GM23338 (cell line): ENCODE measurements at regions not wholly inside any gene's neighbourhood (a gene's known extent, or its start where the extent isn't known, plus 50 kb on each side); places are given as distances from the start of the nearest gene placed in this dataset.

Experiments used
- ATAC-seq: fragments of 200-7000 bp; cut with Tn5 transposase; 3 replicates; pipeline ENCODE4 v1.9.1; 2020
- DNase-seq: peaks from one replicate; pipeline ENCODE4 v3.0.0-alpha.2; 2015; ENCODE audit warnings: low spot score
- H2AFZ ChIP-seq: fragments of 200-600 bp; sonication (generic); 2 replicates; pipeline ENCODE4 v1.8.0; 2016; ENCODE audit warnings: antibody characterized with exemption, mild to moderate bottlenecking, moderate library complexity
- H3F3A ChIP-seq: fragments of 200-600 bp; sonication (generic); replicated peaks from 2 replicates; pipeline ENCODE4 v1.8.0; 2017; ENCODE audit warnings: antibody characterized with exemption, mixed run types, low read depth
- H3K27ac ChIP-seq: fragments of 200-600 bp; sonication (generic); 2 replicates; pipeline ENCODE4 v1.6.1; 2016; ENCODE audit warnings: low read depth
- H3K27me3 ChIP-seq: fragments of 200-600 bp; sonication (generic); 2 replicates; pipeline ENCODE4 v1.8.0; 2016; ENCODE audit warnings: mild to moderate bottlenecking, mixed run types, moderate library complexity; ENCODE audit not compliant: insufficient read depth
- H3K36me3 ChIP-seq: fragments of 200-600 bp; sonication (generic); 2 replicates; pipeline ENCODE4 v1.8.0; 2016; ENCODE audit warnings: mild to moderate bottlenecking; ENCODE audit not compliant: insufficient read depth
- H3K4me1 ChIP-seq: fragments of 200-600 bp; sonication (generic); 2 replicates; pipeline ENCODE4 v1.8.0; 2016; ENCODE audit warnings: mild to moderate bottlenecking, moderate library complexity; ENCODE audit not compliant: insufficient read depth
- H3K4me2 ChIP-seq: fragments of 200-600 bp; sonication (generic); 2 replicates; pipeline ENCODE4 v1.7.1; 2017; ENCODE audit warnings: mixed run types
- H3K4me3 ChIP-seq: fragments of 200-600 bp; sonication (generic); 2 replicates; pipeline ENCODE4 v1.6.1; 2016; ENCODE audit warnings: mixed run types
- H3K79me2 ChIP-seq: fragments of 200-600 bp; sonication (generic); replicated peaks from 2 replicates; pipeline ENCODE4 v1.8.0; 2017; ENCODE audit warnings: mild to moderate bottlenecking; ENCODE audit not compliant: insufficient read depth
- H3K9me2 ChIP-seq: fragments of 200-600 bp; sonication (generic); 2 replicates; pipeline ENCODE4 v1.8.0; 2017; ENCODE audit not compliant: insufficient read depth
- H4K20me1 ChIP-seq: fragments of 200-600 bp; sonication (generic); replicated peaks from 2 replicates; pipeline ENCODE4 v1.8.0; 2017; ENCODE audit warnings: mild to moderate bottlenecking; ENCODE audit not compliant: insufficient read depth
- H3K27ac Mint-ChIP-seq: 2 replicates; pipeline ENCODE4 v1.8.0; 2020; ENCODE audit warnings: inconsistent platforms, mild to moderate bottlenecking, moderate library complexity, mixed read lengths
- H3K27me3 Mint-ChIP-seq: 3 replicates; pipeline ENCODE4 v1.8.0; 2022; ENCODE audit warnings: low read depth, mild to moderate bottlenecking, moderate library complexity, mixed read lengths, inconsistent platforms; ENCODE audit not compliant: insufficient read depth, poor library complexity
- H3K36me3 Mint-ChIP-seq: 3 replicates; pipeline ENCODE4 v1.8.0; 2021; ENCODE audit warnings: low read depth, mild to moderate bottlenecking, inconsistent platforms, moderate library complexity, mixed read lengths
- H3K4me1 Mint-ChIP-seq: 3 replicates; pipeline ENCODE4 v1.8.0; 2020; ENCODE audit warnings: mild to moderate bottlenecking, inconsistent platforms, mixed read lengths
- H3K4me3 Mint-ChIP-seq: 3 replicates; pipeline ENCODE4 v1.8.0; 2021; ENCODE audit warnings: moderate library complexity, mild to moderate bottlenecking, inconsistent platforms, mixed read lengths
- H3K9me3 Mint-ChIP-seq: 3 replicates; pipeline ENCODE4 v1.8.0; 2020; ENCODE audit warnings: moderate library complexity, mild to moderate bottlenecking, inconsistent platforms, mixed read lengths
- CREB1 ChIP-seq: fragments of 250-450 bp; sonication (Bioruptor Pico); IDR thresholded peaks from 2 replicates; pipeline ENCODE4 v1.5.0; 2020; ENCODE audit warnings: low read depth, mild to moderate bottlenecking, moderate library complexity
- CTCF ChIP-seq, 2 experiments: fragments of 200-600 bp in 1 of 2; sonication (generic) in 1 of 2; conservative IDR thresholded peaks; 2 replicates each; pipeline versions ENCODE4 v1.5.1 to v1.6.1; 2016 to 2017; ENCODE audit warnings: antibody characterized with exemption in 2 of 2, low read depth in 2 of 2, mild to moderate bottlenecking in 2 of 2, moderate library complexity in 1 of 2
- ETS1 ChIP-seq: IDR thresholded peaks from 2 replicates; pipeline ENCODE4 v1.6.1; 2016; ENCODE audit warnings: antibody characterized with exemption
- EZH2 ChIP-seq: fragments of 200-600 bp; sonication (generic); IDR thresholded peaks from one replicate; pipeline ENCODE4 v1.8.0; 2017; ENCODE audit warnings: antibody characterized with exemption, mild to moderate bottlenecking, low read depth; ENCODE audit not compliant: unreplicated experiment
- EZH2phosphoT487 ChIP-seq: fragments of 200-600 bp; sonication (generic); IDR thresholded peaks from one replicate; pipeline ENCODE4 v1.8.1; 2018; ENCODE audit warnings: antibody characterized with exemption; ENCODE audit not compliant: unreplicated experiment
- JUNB ChIP-seq: IDR thresholded peaks from one replicate; pipeline ENCODE4 v1.6.1; 2016; ENCODE audit warnings: antibody characterized with exemption; ENCODE audit not compliant: unreplicated experiment
- POLR2AphosphoS5 ChIP-seq: IDR thresholded peaks from 2 replicates; pipeline ENCODE4 v1.6.1; 2016; ENCODE audit warnings: antibody characterized with exemption, low read depth
- REST ChIP-seq: IDR thresholded peaks from one replicate; pipeline ENCODE4 v1.6.1; 2018; ENCODE audit warnings: antibody characterized with exemption; ENCODE audit not compliant: unreplicated experiment
- STAT1 ChIP-seq: IDR thresholded peaks from one replicate; pipeline ENCODE4 v1.6.1; 2016; ENCODE audit warnings: antibody characterized with exemption; ENCODE audit not compliant: unreplicated experiment
- ZNF114 ChIP-seq: fragments of 250-450 bp; sonication (Bioruptor Pico); IDR thresholded peaks from 2 replicates; pipeline ENCODE4 v1.5.0; 2020; ENCODE audit warnings: mild to moderate bottlenecking, moderate library complexity

GRCh38 chrX:39502486-39502885 lies 595.3 kb downstream of the BCOR start:
- no peaks in the 10 kb centered on the region for H3K36me3 ChIP-seq
- Mint-ChIP-seq H3K27ac (no peak overlapping the region), H3K4me3 (no peak overlapping the region), H3K36me3 (no peaks in the 10 kb centered on the region), H3K27me3 (no peaks in the 10 kb centered on the region), H3K9me3 (no peaks in the 10 kb centered on the region), H3K4me1 (no peaks in the 10 kb centered on the region; the same call in 2 of the 3 replicates)
- H4K20me1 ChIP-seq = no peaks in the 10 kb centered on the region
- no peak for DNase-seq
- H3K27me3 ChIP-seq = no peaks in the 10 kb centered on the region
- TF ChIP-seq JUNB (no peak), REST (no peak)
- H3K27ac ChIP-seq = no peak overlapping the region
- H3K4me2 ChIP-seq = no peak overlapping the region
- H3F3A ChIP-seq = no peaks in the 10 kb centered on the region
- no peak overlapping the region for H2AFZ ChIP-seq
- H3K79me2 ChIP-seq = no peaks in the 10 kb centered on the region
- no peaks in the 10 kb centered on the region for H3K4me1 ChIP-seq
- no peak for ATAC-seq
- H3K4me3 ChIP-seq = no peak overlapping the region
- H3K9me2 ChIP-seq = no peaks in the 10 kb centered on the region

GRCh38 chrX:39504227-39504626 lies 593.5 kb downstream of the BCOR start:
- Histone ChIP-seq H3K27me3 (no peaks in the 10 kb centered on the region), H3K4me1 (no peaks in the 10 kb centered on the region), H3K79me2 (no peaks in the 10 kb centered on the region), H3K9me2 (no peaks in the 10 kb centered on the region), H2AFZ (no peak overlapping the region), H3K36me3 (no peaks in the 10 kb centered on the region), H3K27ac (no peak overlapping the region), H3F3A (no peaks in the 10 kb centered on the region), H4K20me1 (no peaks in the 10 kb centered on the region), H3K4me3 (no peak overlapping the region), H3K4me2 (no peak overlapping the region)
- ATAC-seq = no peak
- no peak overlapping the region for H3K27ac Mint-ChIP-seq
- no peak for DNase-seq
- peaks cover 5% of the 10 kb centered on the region for H3K9me3 Mint-ChIP-seq
- H3K4me3 Mint-ChIP-seq = no peak overlapping the region
- H3K36me3 Mint-ChIP-seq = 0 out of 3 replicates have a peak, but pooled peaks cover 1% of the 10 kb centered on the region
- no peaks in the 10 kb centered on the region for H3K27me3 Mint-ChIP-seq
- no peaks in the 10 kb centered on the region for H3K4me1 Mint-ChIP-seq
- no peak for TF ChIP-seq ETS1
- TF ChIP-seq STAT1 = no peak
- no peak for TF ChIP-seq CREB1
- no peak for TF ChIP-seq POLR2AphosphoS5
- no peak for TF ChIP-seq EZH2phosphoT487
- TF ChIP-seq ZNF114 = no peak
- no peak for TF ChIP-seq EZH2
- no peak for TF ChIP-seq CTCF (conservative IDR thresholded peaks at IDR 0.05; ENCODE audit: low read depth in 2 of 2)
- TF ChIP-seq REST = no peak
